Neutrophil (primary cell): ENCODE measurements at regions not wholly inside any gene's neighbourhood (a gene's known extent, or its start where the extent isn't known, plus 50 kb on each side); places are given as distances from the start of the nearest gene placed in this dataset.

Experiments
- H3K27ac ChIP-seq: fragments of 200-600 bp; sonication (generic); 2 replicates; pipeline ENCODE4 v1.5.1; 2016; ENCODE audit warnings: mild to moderate bottlenecking, moderate library complexity
- H3K27me3 ChIP-seq: fragments of 200-600 bp; sonication (generic); 2 replicates; pipeline ENCODE4 v1.6.0; 2016; ENCODE audit warnings: mild to moderate bottlenecking
- H3K36me3 ChIP-seq: fragments of 200-600 bp; sonication (generic); 2 replicates; pipeline ENCODE4 v1.5.1; 2017
- H3K4me1 ChIP-seq, 2 experiments: fragments of 200-600 bp in 1 of 2; sonication (generic) in 1 of 2; 1 replicate in 1 of 2; 2 replicates in 1 of 2; pipeline versions ENCODE4 v1.5.1 to v1.6.1; 2013 to 2016; ENCODE audit warnings: low read depth in 1 of 2, low read length in 1 of 2, mild to moderate bottlenecking in 1 of 2, moderate library complexity in 1 of 2; ENCODE audit not compliant: control insufficient read depth in 1 of 2, insufficient read depth in 1 of 2
- H3K4me3 ChIP-seq, 2 experiments: fragments of 200-600 bp in 1 of 2; sonication (generic) in 1 of 2; 1 replicate in 1 of 2; 2 replicates in 1 of 2; pipeline ENCODE4 v1.5.1; 2013 to 2016; ENCODE audit warnings: low read depth in 1 of 2, low read length in 1 of 2, mild to moderate bottlenecking in 1 of 2, moderate library complexity in 1 of 2
- H3K9me3 ChIP-seq: fragments of 200-600 bp; sonication (generic); 2 replicates; pipeline ENCODE4 v1.5.1; 2016
- TF ChIP-seq, protein P1 (sequence below): fragments of 200-600 bp; sonication (generic); IDR thresholded peaks from 2 replicates; pipeline ENCODE4 v1.5.1; 2016; ENCODE audit warnings: antibody characterized with exemption

DNA sequence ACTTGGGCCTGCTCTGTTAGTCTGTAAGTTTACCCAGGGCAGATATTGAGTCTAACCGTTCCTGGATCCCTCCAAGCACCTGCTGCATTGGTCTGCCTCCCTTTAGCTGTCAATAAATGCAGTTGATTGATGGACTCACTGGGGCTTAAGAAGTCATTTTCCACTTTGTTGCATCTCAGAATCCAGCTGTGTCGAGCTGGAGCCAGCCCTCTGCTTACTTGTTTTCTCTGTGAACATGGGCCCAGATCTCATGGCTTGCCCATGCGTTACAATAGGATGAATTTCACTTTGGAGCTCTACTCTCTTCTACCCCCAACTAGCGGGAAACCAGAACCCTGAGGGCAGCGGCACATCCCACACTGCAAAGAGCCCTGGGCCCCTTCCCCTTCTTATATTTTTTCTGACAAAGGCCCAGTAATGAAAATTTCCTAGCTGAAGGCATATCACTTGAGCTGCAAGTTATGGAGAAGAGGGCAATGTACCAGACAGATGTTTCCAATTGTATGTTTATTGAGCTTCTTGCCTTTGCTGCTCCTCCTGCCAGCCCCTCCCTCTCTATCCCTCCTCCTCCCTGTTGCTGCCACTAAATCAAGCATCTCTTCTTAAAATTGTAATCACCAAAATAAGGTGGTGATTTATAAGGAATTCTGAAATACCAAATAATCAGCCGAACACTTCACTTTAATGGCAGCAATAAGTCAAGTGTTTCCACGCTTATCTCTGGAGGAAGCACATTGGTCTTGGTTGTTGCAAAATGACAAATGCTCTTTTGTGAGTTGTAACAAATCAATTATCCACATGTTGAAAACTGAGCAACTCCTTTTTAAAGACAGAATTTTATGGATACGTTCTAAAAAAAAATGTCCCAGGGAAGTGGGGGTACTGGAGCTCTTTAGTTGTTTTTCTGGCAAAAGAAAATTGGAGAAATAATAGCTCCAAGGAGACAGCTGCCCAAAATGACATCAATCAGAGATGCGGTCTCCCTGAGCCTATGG is 212.3 kb upstream of the ZBED5 start:
- no peaks in the 10 kb centered on the region for H3K4me1 ChIP-seq
- no peak overlapping the region for H3K27ac ChIP-seq
- H3K27me3 ChIP-seq: no peaks in the 10 kb centered on the region
- no peaks in the 10 kb centered on the region for H3K9me3 ChIP-seq
- TF ChIP-seq, protein P1, sequence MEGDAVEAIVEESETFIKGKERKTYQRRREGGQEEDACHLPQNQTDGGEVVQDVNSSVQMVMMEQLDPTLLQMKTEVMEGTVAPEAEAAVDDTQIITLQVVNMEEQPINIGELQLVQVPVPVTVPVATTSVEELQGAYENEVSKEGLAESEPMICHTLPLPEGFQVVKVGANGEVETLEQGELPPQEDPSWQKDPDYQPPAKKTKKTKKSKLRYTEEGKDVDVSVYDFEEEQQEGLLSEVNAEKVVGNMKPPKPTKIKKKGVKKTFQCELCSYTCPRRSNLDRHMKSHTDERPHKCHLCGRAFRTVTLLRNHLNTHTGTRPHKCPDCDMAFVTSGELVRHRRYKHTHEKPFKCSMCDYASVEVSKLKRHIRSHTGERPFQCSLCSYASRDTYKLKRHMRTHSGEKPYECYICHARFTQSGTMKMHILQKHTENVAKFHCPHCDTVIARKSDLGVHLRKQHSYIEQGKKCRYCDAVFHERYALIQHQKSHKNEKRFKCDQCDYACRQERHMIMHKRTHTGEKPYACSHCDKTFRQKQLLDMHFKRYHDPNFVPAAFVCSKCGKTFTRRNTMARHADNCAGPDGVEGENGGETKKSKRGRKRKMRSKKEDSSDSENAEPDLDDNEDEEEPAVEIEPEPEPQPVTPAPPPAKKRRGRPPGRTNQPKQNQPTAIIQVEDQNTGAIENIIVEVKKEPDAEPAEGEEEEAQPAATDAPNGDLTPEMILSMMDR: no peak
- no peak overlapping the region for H3K4me3 ChIP-seq
- H3K36me3 ChIP-seq: no peaks in the 10 kb centered on the region

- Histone ChIP-seq H3K36me3 (no peaks in the 10 kb centered on the region), H3K4me1 (no peaks in the 10 kb centered on the region), H3K27me3 (peaks cover 5% of the 10 kb centered on the region), H3K27ac (no peak overlapping the region), H3K9me3 (no peaks in the 10 kb centered on the region), H3K4me3 (no peak overlapping the region)
- TF ChIP-seq, protein P1: no peak
These were observed 210.3 kb upstream of the ZBED5 start for GRCh38 chr11:11068113-11068512.

GRCh38 chr11:11065396-11065795 is 207.5 kb upstream of the ZBED5 start:
- Histone ChIP-seq H3K36me3 (no peaks in the 10 kb centered on the region), H3K27me3 (peaks cover 5% of the 10 kb centered on the region), H3K4me1 (no peaks in the 10 kb centered on the region), H3K4me3 (no peak overlapping the region), H3K9me3 (no peaks in the 10 kb centered on the region), H3K27ac (no peak overlapping the region)
- TF ChIP-seq, protein P1: no peak

DNA sequence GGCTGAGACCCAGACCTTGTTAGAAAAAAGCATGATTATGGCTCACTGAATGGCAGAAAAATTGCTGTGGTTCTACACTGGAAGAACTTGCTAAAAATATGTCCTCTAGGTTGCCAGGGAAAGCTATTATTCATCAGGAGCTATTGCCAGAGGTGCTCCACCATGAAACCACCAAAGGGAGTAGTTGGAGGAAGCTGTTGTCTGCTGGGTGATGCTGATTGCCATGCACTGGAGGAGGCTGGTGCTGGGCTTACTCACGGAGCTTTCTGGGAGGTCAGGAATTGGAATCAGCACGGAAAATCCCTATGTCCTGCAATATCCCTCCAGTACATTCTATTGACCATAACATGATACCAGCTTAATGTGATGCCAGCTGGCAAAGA is 199.6 kb upstream of the ZBED5 start:
- no peaks in the 10 kb centered on the region for H3K4me1 ChIP-seq
- TF ChIP-seq, protein P1: no peak
- no peak overlapping the region for H3K4me3 ChIP-seq
- no peaks in the 10 kb centered on the region for H3K27me3 ChIP-seq
- H3K36me3 ChIP-seq: no peaks in the 10 kb centered on the region
- H3K27ac ChIP-seq: no peak overlapping the region
- no peaks in the 10 kb centered on the region for H3K9me3 ChIP-seq

DNA sequence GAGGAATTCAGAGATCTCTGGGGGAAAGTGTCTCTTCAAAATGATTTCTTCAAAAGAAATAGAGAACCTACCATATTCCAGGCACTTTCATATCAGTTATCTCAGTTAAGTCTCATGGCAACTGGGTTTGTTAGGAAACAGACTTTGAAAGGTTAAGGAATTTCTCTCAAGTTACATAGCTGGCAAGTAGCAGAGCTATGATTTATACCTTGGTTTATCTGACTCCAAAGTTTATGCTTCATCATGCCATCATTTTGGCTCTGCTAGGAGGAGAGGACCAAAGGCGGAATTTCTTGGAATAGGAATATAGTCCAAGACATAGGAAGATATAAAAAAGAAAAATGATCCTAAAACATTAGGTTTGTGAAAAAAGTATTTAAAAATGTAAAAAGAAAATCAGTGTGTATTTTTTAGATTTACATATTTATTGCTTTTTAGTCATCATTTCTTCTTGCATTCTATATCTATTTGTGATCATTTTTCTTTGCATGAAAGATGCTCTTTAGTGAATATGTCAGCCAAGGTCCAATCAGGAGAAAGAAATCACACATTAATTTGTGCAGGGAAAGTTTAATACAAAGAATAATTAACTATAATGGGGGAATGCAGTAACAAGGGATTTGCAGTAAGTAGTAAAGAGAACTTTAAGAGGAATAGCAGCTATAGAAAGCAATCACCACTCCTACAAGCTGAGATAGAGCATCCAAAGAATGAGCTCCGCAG is 199.1 kb upstream of the ZBED5 start:
- H3K4me3 ChIP-seq: no peak overlapping the region
- H3K9me3 ChIP-seq: no peaks in the 10 kb centered on the region
- H3K4me1 ChIP-seq: no peaks in the 10 kb centered on the region
- H3K27me3 ChIP-seq: no peaks in the 10 kb centered on the region
- no peaks in the 10 kb centered on the region for H3K36me3 ChIP-seq
- TF ChIP-seq, protein P1: no peak
- no peak overlapping the region for H3K27ac ChIP-seq
